H9 (cell line): ENCODE measurements at regions not wholly inside any gene's neighbourhood (a gene's known extent, or its start where the extent isn't known, plus 50 kb on each side); places are given as distances from the start of the nearest gene placed in this dataset.

Experiments
- DNase-seq: peaks from one replicate; pipeline ENCODE4 v3.0.0-alpha.2; 2017
- H2AFZ ChIP-seq: one replicate; pipeline ENCODE4 v1.6.1; 2013; ENCODE audit warnings: mild to moderate bottlenecking, low read length, control low read depth, moderate library complexity
- H2AK5ac ChIP-seq: 2 replicates; pipeline ENCODE4 v1.6.1; 2013; ENCODE audit warnings: low read length, control low read depth, mixed read lengths; ENCODE audit not compliant: insufficient read length
- H2BK120ac ChIP-seq: one replicate; pipeline ENCODE4 v1.6.1; 2013; ENCODE audit warnings: low read depth, mild to moderate bottlenecking, low read length, control low read depth, inconsistent platforms; ENCODE audit not compliant: poor library complexity, severe bottlenecking
- H2BK12ac ChIP-seq: 2 replicates; pipeline ENCODE4 v1.6.1; 2013; ENCODE audit warnings: low read length, control low read depth, mixed read lengths, low read depth; ENCODE audit not compliant: insufficient read length
- H2BK15ac ChIP-seq: 2 replicates; pipeline ENCODE4 v1.6.1; 2013; ENCODE audit warnings: low read depth, low read length, control low read depth
- H2BK20ac ChIP-seq: one replicate; pipeline ENCODE4 v1.6.1; 2013; ENCODE audit warnings: low read depth, mild to moderate bottlenecking, low read length, control low read depth, inconsistent platforms; ENCODE audit not compliant: poor library complexity, severe bottlenecking
- H2BK5ac ChIP-seq: 2 replicates; pipeline ENCODE4 v1.6.1; 2013; ENCODE audit warnings: low read length, control low read depth, mixed read lengths; ENCODE audit not compliant: insufficient read length
- H3K14ac ChIP-seq: 2 replicates; pipeline ENCODE4 v1.6.1; 2013; ENCODE audit warnings: low read length, control low read depth; ENCODE audit not compliant: insufficient read depth
- H3K18ac ChIP-seq: 2 replicates; pipeline ENCODE4 v1.6.1; 2013; ENCODE audit warnings: low read depth, mild to moderate bottlenecking, mixed read lengths, low read length, control low read depth; ENCODE audit not compliant: insufficient read length
- H3K23ac ChIP-seq: 2 replicates; pipeline ENCODE4 v1.6.1; 2013; ENCODE audit warnings: low read length, control low read depth, mixed read lengths, low read depth; ENCODE audit not compliant: insufficient read length
- H3K23me2 ChIP-seq: 2 replicates; pipeline ENCODE4 v1.6.1; 2013; ENCODE audit warnings: low read depth, mild to moderate bottlenecking, mixed read lengths, low read length, control low read depth; ENCODE audit not compliant: insufficient read length, poor library complexity, severe bottlenecking
- H3K27ac ChIP-seq: 2 replicates; pipeline ENCODE4 v1.5.1; 2013; ENCODE audit warnings: low read length, control low read depth, mixed read lengths, low read depth; ENCODE audit not compliant: insufficient read length
- H3K27me3 ChIP-seq: 2 replicates; pipeline ENCODE4 v1.6.1; 2013; ENCODE audit warnings: low read length, control low read depth, inconsistent platforms; ENCODE audit not compliant: insufficient read depth
- H3K4ac ChIP-seq: 2 replicates; pipeline ENCODE4 v1.6.1; 2013; ENCODE audit warnings: low read depth, mild to moderate bottlenecking, control low read depth, inconsistent platforms, low read length, moderate library complexity
- H3K4me1 ChIP-seq: 2 replicates; pipeline ENCODE4 v1.6.1; 2013; ENCODE audit warnings: low read length, control low read depth, inconsistent platforms; ENCODE audit not compliant: insufficient read depth
- H3K4me2 ChIP-seq: 2 replicates; pipeline ENCODE4 v1.6.1; 2013; ENCODE audit warnings: low read length, control low read depth, mixed read lengths; ENCODE audit not compliant: insufficient read length, insufficient read depth
- H3K56ac ChIP-seq: 2 replicates; pipeline ENCODE4 v1.6.1; 2013; ENCODE audit warnings: low read depth, mild to moderate bottlenecking, mixed read lengths, low read length, control low read depth; ENCODE audit not compliant: insufficient read length
- H3K79me1 ChIP-seq: 2 replicates; pipeline ENCODE4 v1.6.1; 2013; ENCODE audit warnings: low read depth, mild to moderate bottlenecking, moderate library complexity, low read length, control low read depth, inconsistent platforms; ENCODE audit not compliant: insufficient read depth, poor library complexity, severe bottlenecking
- H3K79me2 ChIP-seq: 2 replicates; pipeline ENCODE4 v1.6.1; 2013; ENCODE audit warnings: low read length, control low read depth, inconsistent platforms; ENCODE audit not compliant: insufficient read depth
- H3K9ac ChIP-seq: 2 replicates; pipeline ENCODE4 v1.6.1; 2013; ENCODE audit warnings: low read length, control low read depth, mixed read lengths; ENCODE audit not compliant: insufficient read length; ENCODE audit errors: extremely low read depth
- H3K9me3 ChIP-seq: one replicate; pipeline ENCODE4 v1.6.1; 2013; ENCODE audit warnings: low read depth, low read length, inconsistent platforms; ENCODE audit not compliant: control insufficient read depth
- H3T11ph ChIP-seq: one replicate; pipeline ENCODE4 v1.6.1; 2013; ENCODE audit warnings: mild to moderate bottlenecking, low read length, control low read depth, inconsistent platforms
- H4K20me1 ChIP-seq: one replicate; pipeline ENCODE4 v1.6.1; 2013; ENCODE audit not compliant: control insufficient read depth, insufficient read length, insufficient read depth
- H4K5ac ChIP-seq: 2 replicates; pipeline ENCODE4 v1.6.1; 2013; ENCODE audit warnings: low read depth, mild to moderate bottlenecking, mixed read lengths, low read length, control low read depth; ENCODE audit not compliant: insufficient read length
- H4K8ac ChIP-seq: replicated peaks from 2 replicates; pipeline ENCODE4 v1.6.1; 2013; ENCODE audit warnings: low read length, control low read depth, mixed read lengths, low read depth; ENCODE audit not compliant: insufficient read length
- H4K91ac ChIP-seq: 2 replicates; pipeline ENCODE4 v1.6.1; 2013; ENCODE audit warnings: low read depth, mild to moderate bottlenecking, moderate library complexity, mixed read lengths, low read length, control low read depth; ENCODE audit not compliant: insufficient read length
- H3K27ac Mint-ChIP-seq, 3 experiments: 2 replicates in 2 of 3; 3 replicates in 1 of 3; pipeline ENCODE4 v1.8.0; 2020 to 2021; ENCODE audit warnings: mixed read lengths in 3 of 3, mild to moderate bottlenecking in 1 of 3, moderate library complexity in 1 of 3
- H3K27me3 Mint-ChIP-seq: 2 replicates; pipeline ENCODE4 v1.8.0; 2021; ENCODE audit warnings: low read depth, mild to moderate bottlenecking, moderate library complexity, mixed read lengths
- H3K36me3 Mint-ChIP-seq, 3 experiments: 2 replicates in 2 of 3; 3 replicates in 1 of 3; pipeline ENCODE4 v1.8.0; 2020 to 2021; ENCODE audit warnings: low read depth in 3 of 3, mixed read lengths in 3 of 3; ENCODE audit not compliant: insufficient read depth in 1 of 3
- H3K4me1 Mint-ChIP-seq, 2 experiments: 2 replicates each; pipeline ENCODE4 v1.8.0; 2020; ENCODE audit warnings: mixed read lengths in 2 of 2
- H3K4me3 Mint-ChIP-seq, 2 experiments: 2 replicates in 1 of 2; 3 replicates in 1 of 2; pipeline ENCODE4 v1.8.0; 2020 to 2021; ENCODE audit warnings: mild to moderate bottlenecking in 2 of 2, mixed read lengths in 2 of 2, moderate library complexity in 1 of 2
- H3K9me3 Mint-ChIP-seq, 2 experiments: 2 replicates in 1 of 2; 3 replicates in 1 of 2; pipeline ENCODE4 v1.8.0; 2020; ENCODE audit warnings: mild to moderate bottlenecking in 2 of 2, mixed read lengths in 2 of 2, moderate library complexity in 1 of 2
- WGBS: extraction: QIAGEN DNeasy Blood & Tissue Kit; methylation state at CpG from one replicate; pipeline ENCODE4 v1.1.7; 2013; ENCODE audit warnings: missing lambda C conversion rate, low lambda C conversion rate, mixed read lengths; ENCODE audit not compliant: insufficient read length; ENCODE audit errors: extremely low coverage; 5-methylcytosine and 5-hydroxymethylcytosine counted together
- TF ChIP-seq, protein P1 (sequence below): fragments of 200-600 bp; sonication (generic); conservative IDR thresholded peaks from 3 replicates; pipeline ENCODE4 v1.8.0; 2021; ENCODE audit warnings: antibody characterized with exemption, mild to moderate bottlenecking

DNA sequence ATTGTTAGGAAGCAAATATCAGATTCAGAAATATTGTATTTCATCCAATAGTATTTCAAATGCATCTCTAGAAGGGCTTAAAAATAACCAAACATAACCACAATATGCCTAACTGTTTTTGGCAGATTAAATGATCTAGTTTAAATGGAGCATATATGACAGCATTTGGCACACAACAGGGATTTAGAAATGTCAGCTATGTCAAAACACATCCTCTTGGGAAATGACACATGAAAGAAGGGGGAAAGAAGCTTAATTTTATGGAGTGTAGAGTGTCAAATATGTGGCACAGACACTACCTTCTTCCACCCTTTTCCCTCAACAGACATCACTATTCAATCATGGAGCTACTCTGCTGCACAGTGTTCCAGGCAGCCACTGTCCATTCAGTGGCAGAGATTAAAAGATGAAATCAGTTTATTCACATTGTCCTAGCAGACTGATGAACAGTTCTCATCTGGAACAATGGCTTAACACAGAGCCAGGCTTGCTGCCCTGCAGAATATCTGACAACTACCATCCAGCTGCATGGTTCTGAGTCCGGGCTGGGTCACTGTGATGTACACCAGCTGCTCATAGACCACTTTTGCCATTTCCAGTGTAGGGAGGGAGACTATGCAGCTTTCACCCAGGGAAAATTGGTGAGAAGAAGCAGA, 349.8 kb downstream of the DHX35 start:
- H2BK15ac ChIP-seq = no peak overlapping the region
- no peak overlapping the region for H2BK12ac ChIP-seq
- no peak overlapping the region for H3K4ac ChIP-seq
- H4K91ac ChIP-seq = no peak overlapping the region
- H4K20me1 ChIP-seq = no peaks in the 10 kb centered on the region
- H3T11ph ChIP-seq = no peak overlapping the region
- H4K5ac ChIP-seq = no peak overlapping the region
- no peak overlapping the region for H3K18ac ChIP-seq
- no CpG with 5 or more reads among the region's 1 CpG for WGBS
- peaks cover 6% of the 10 kb centered on the region; the same call in 1 of the 2 replicates for H3K4me1 ChIP-seq
- no peak overlapping the region for H2BK120ac ChIP-seq
- H3K9me3 Mint-ChIP-seq = peaks cover 11 to 15% of the 10 kb centered on the region in 2 experiments
- H3K36me3 Mint-ChIP-seq = peaks cover 7 to 16% (median 8%) of the 10 kb centered on the region in 3 experiments; a peak in 6 of 7 replicates
- peaks cover 20 to 25% of the 10 kb centered on the region in 2 experiments for H3K4me1 Mint-ChIP-seq
- H3K27ac ChIP-seq = no peak overlapping the region
- H3K4me2 ChIP-seq = no peak overlapping the region
- H3K4me3 Mint-ChIP-seq = no peak overlapping the region
- no peaks in the 10 kb centered on the region for H3K23me2 ChIP-seq
- no peak overlapping the region for H4K8ac ChIP-seq
- H3K56ac ChIP-seq = no peak overlapping the region
- H3K79me2 ChIP-seq = no peaks in the 10 kb centered on the region
- DNase-seq = no peak
- H3K9me3 ChIP-seq = no peaks in the 10 kb centered on the region
- H3K14ac ChIP-seq = no peak overlapping the region
- H2AK5ac ChIP-seq = no peak overlapping the region
- H3K79me1 ChIP-seq = no peaks in the 10 kb centered on the region
- no peak overlapping the region for H2BK20ac ChIP-seq
- no peaks in the 10 kb centered on the region for H3K27me3 ChIP-seq
- H3K27me3 Mint-ChIP-seq = peaks cover 7% of the 10 kb centered on the region
- H3K27ac Mint-ChIP-seq = no peak overlapping the region
- H3K23ac ChIP-seq = no peak overlapping the region
- H2BK5ac ChIP-seq = no peak overlapping the region
- no peak overlapping the region for H2AFZ ChIP-seq
- no peak overlapping the region for H3K9ac ChIP-seq
- TF ChIP-seq, protein P1, sequence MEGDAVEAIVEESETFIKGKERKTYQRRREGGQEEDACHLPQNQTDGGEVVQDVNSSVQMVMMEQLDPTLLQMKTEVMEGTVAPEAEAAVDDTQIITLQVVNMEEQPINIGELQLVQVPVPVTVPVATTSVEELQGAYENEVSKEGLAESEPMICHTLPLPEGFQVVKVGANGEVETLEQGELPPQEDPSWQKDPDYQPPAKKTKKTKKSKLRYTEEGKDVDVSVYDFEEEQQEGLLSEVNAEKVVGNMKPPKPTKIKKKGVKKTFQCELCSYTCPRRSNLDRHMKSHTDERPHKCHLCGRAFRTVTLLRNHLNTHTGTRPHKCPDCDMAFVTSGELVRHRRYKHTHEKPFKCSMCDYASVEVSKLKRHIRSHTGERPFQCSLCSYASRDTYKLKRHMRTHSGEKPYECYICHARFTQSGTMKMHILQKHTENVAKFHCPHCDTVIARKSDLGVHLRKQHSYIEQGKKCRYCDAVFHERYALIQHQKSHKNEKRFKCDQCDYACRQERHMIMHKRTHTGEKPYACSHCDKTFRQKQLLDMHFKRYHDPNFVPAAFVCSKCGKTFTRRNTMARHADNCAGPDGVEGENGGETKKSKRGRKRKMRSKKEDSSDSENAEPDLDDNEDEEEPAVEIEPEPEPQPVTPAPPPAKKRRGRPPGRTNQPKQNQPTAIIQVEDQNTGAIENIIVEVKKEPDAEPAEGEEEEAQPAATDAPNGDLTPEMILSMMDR = no peak
